ENCODE measurements at regions not wholly inside any gene's neighbourhood (a gene's known extent, or its start where the extent isn't known, plus 50 kb on each side); places are given as distances from the start of the nearest gene placed in this dataset.

GRCh38 chr5:88144219-88145001, 124.2 kb downstream of the TMEM161B start:
- DNase-seq: no peak

GRCh38 chr5:88143693-88144218, 124.9 kb downstream of the TMEM161B start:
- no peak for DNase-seq

- no peak for DNase-seq
Measured at GRCh38 chr5:88142886-88143692, 125.6 kb downstream of the TMEM161B start.

- DNase-seq: no peak
Measured at GRCh38 chr5:88142636-88142885, 126.1 kb downstream of the TMEM161B start.

GRCh38 chr5:88140856-88141752, 127.5 kb downstream of the TMEM161B start:
- DNase-seq: peak; percentile 97

GRCh38 chr5:88140396-88140855, 128.2 kb downstream of the TMEM161B start:
- DNase-seq: no peak

- no peak for DNase-seq
Measured at GRCh38 chr5:88130211-88130815, 138.3 kb downstream of the TMEM161B start.

GRCh38 chr5:88128813-88129212, 139.8 kb downstream of the TMEM161B start:
- DNase-seq: no peak

- no peak for DNase-seq
Measured at GRCh38 chr5:88119535-88120125, 149.0 kb downstream of the TMEM161B start.

- no peak for DNase-seq
Measured at GRCh38 chr5:88118179-88118578, 150.5 kb downstream of the TMEM161B start.

GRCh38 chr5:88117546-88117945, 151.1 kb downstream of the TMEM161B start:
- DNase-seq: no peak

- no peak for DNase-seq
Measured at GRCh38 chr5:88116396-88116795, 152.2 kb downstream of the TMEM161B start.

GRCh38 chr5:88115211-88115610, 153.4 kb downstream of the TMEM161B start:
- no peak for DNase-seq

- no peak for DNase-seq
Measured at GRCh38 chr5:88113429-88113828, 155.2 kb downstream of the TMEM161B start.

GRCh38 chr5:88109818-88110217, 158.8 kb downstream of the TMEM161B start:
- DNase-seq: no peak

GRCh38 chr5:88108490-88109279, 160.0 kb downstream of the TMEM161B start:
- DNase-seq: no peak

- no peak for DNase-seq
Measured at GRCh38 chr5:88094906-88095496, 173.6 kb downstream of the TMEM161B start.

GRCh38 chr5:88094403-88094802, 174.2 kb downstream of the TMEM161B start:
- DNase-seq: no peak

- no peak for DNase-seq
Measured at GRCh38 chr5:88093765-88094164, 174.9 kb downstream of the TMEM161B start.

GRCh38 chr5:88092958-88093605, 175.6 kb downstream of the TMEM161B start:
- DNase-seq: no peak
